Body of pancreas (tissue), 4 donors: ENCODE measurements at regions not wholly inside any gene's neighbourhood (a gene's known extent, or its start where the extent isn't known, plus 50 kb on each side); places are given as distances from the start of the nearest gene placed in this dataset.

ENCODE experiments used
- ATAC-seq: fragments of 150-250 bp; one replicate; pipeline ENCODE4 v1.9.1; 2016
- DNase-seq, 4 donors: peaks; one replicate each; pipeline ENCODE4 v3.0.0-alpha.2; 2019
- H3K27ac ChIP-seq, 4 donors: fragments of 200-600 bp; sonication (generic); 1 replicate in 3 of 4; 2 replicates in 1 of 4; pipeline versions ENCODE4 v1.5.1 to v1.6.1; 2016 to 2019; ENCODE audit warnings: mild to moderate bottlenecking in 1 of 4, mixed read lengths in 1 of 4, moderate library complexity in 1 of 4
- H3K27me3 ChIP-seq, 2 donors: fragments of 200-600 bp; sonication (generic); one replicate each; pipeline ENCODE4 v1.6.0; 2016; ENCODE audit warnings: mild to moderate bottlenecking in 1 of 2
- H3K36me3 ChIP-seq, 2 donors: fragments of 200-600 bp; sonication (generic); replicated peaks in 1 of 2; 2 replicates each; pipeline ENCODE4 v1.5.1; 2016; ENCODE audit warnings: low read depth in 2 of 2; ENCODE audit not compliant: insufficient read depth in 1 of 2
- H3K4me1 ChIP-seq: fragments of 200-600 bp; sonication (generic); one replicate; pipeline ENCODE4 v1.6.0; 2016
- H3K4me3 ChIP-seq, 2 donors: fragments of 200-600 bp; sonication (generic); 1 replicate in 1 of 2; 2 replicates in 1 of 2; pipeline ENCODE4 v1.5.1; 2016 to 2019
- H3K9me3 ChIP-seq, 3 donors: fragments of 200-600 bp; sonication (generic); 1 replicate in 2 of 3; 2 replicates in 1 of 3; pipeline ENCODE4 v1.5.1; 2016
- CTCF ChIP-seq, 7 experiments: fragments of 450-650 bp in 4 of 7; fragments of 200-600 bp in 3 of 7; sonication (generic) in 3 of 7; IDR thresholded peaks; one replicate each; pipeline ENCODE4 v1.5.1; 2016 to 2019; ENCODE audit warnings: antibody characterized with exemption in 7 of 7
- POLR2A ChIP-seq, 3 donors: fragments of 450-650 bp; IDR thresholded peaks; one replicate each; pipeline ENCODE4 v1.6.1; 2016; ENCODE audit warnings: antibody characterized with exemption in 3 of 3, mild to moderate bottlenecking in 2 of 3
- WGBS, 2 donors: methylation state at CpG; one replicate each; pipeline ENCODE4 v1.1.5; 2017; 5-methylcytosine and 5-hydroxymethylcytosine counted together
- intact Hi-C: fragments of 100-400 bp; cut with DNase I; formaldehyde crosslinking; loops from one replicate; pipeline ENCODE4 v1.15.1; 2023

- no peak overlapping the region for H3K27ac ChIP-seq
- no peak for ATAC-seq
- 74 to 78% methylated on average over 1 of the region's 1 CpG for WGBS, 2 donors
- peaks cover 4% of the 10 kb centered on the region for H3K4me1 ChIP-seq
- H3K9me3 ChIP-seq, result no peaks in the 10 kb centered on the region
- H3K27me3 ChIP-seq, result no peaks in the 10 kb centered on the region
- DNase-seq, result no peak
- H3K36me3 ChIP-seq, result no peaks in the 10 kb centered on the region
- intact Hi-C loops, result no loop called here
- no peak for TF ChIP-seq CTCF (IDR thresholded peaks at IDR 0.05)
- no peak for TF ChIP-seq POLR2A (IDR thresholded peaks at IDR 0.05)
- no peak overlapping the region for H3K4me3 ChIP-seq
Observed at GRCh38 chr2:160608599-160608998, 115.0 kb upstream of the RBMS1 start.

GRCh38 chr2:160609346-160609745 is 115.7 kb upstream of the RBMS1 start:
- intact Hi-C loops, result no loop called here
- no peak for ATAC-seq
- Histone ChIP-seq H3K4me3 (no peak overlapping the region), H3K27ac (no peak overlapping the region), H3K36me3 (no peaks in the 10 kb centered on the region), H3K27me3 (no peaks in the 10 kb centered on the region), H3K9me3 (no peaks in the 10 kb centered on the region), H3K4me1 (no peaks in the 10 kb centered on the region)
- 42 to 43% methylated on average over 1 of the region's 1 CpG for WGBS, 2 donors
- no peak for DNase-seq
- TF ChIP-seq POLR2A (IDR thresholded peaks at IDR 0.05), result no peak
- no peak for TF ChIP-seq CTCF (IDR thresholded peaks at IDR 0.05)

- Histone ChIP-seq H3K9me3 (no peaks in the 10 kb centered on the region), H3K27me3 (no peaks in the 10 kb centered on the region), H3K4me3 (no peak overlapping the region), H3K27ac (no peak overlapping the region), H3K4me1 (no peaks in the 10 kb centered on the region), H3K36me3 (no peaks in the 10 kb centered on the region)
- DNase-seq, result no peak
- ATAC-seq, result no peak
- TF ChIP-seq POLR2A (IDR thresholded peaks at IDR 0.05) (no peak), CTCF (IDR thresholded peaks at IDR 0.05) (no peak)
- 84 to 85% methylated on average over 2 of the region's 2 CpGs for WGBS, 2 donors
- intact Hi-C loops, result no loop called here
Observed at GRCh38 chr2:160610041-160610440, 116.4 kb upstream of the RBMS1 start.

GRCh38 chr2:160612266-160612856 is 118.8 kb upstream of the RBMS1 start:
- no peaks in the 10 kb centered on the region for H3K4me1 ChIP-seq
- no peaks in the 10 kb centered on the region for H3K36me3 ChIP-seq
- TF ChIP-seq CTCF (IDR thresholded peaks at IDR 0.05), result no peak
- TF ChIP-seq POLR2A (IDR thresholded peaks at IDR 0.05), result no peak
- H3K9me3 ChIP-seq, result peaks cover 0 to 9% (median 0%) of the 10 kb centered on the region in 3 donors
- H3K27me3 ChIP-seq, result no peaks in the 10 kb centered on the region
- H3K27ac ChIP-seq, result no peak overlapping the region
- DNase-seq (no peak), ATAC-seq (no peak)
- H3K4me3 ChIP-seq, result no peak overlapping the region
- intact Hi-C loops, result no loop called here

- ATAC-seq (no peak), DNase-seq (no peak)
- intact Hi-C loops, result no loop called here
- peaks cover 0 to 9% (median 0%) of the 10 kb centered on the region in 3 donors for H3K9me3 ChIP-seq
- WGBS, 2 donors, result 76 to 81% methylated on average over 1 of the region's 1 CpG
- H3K36me3 ChIP-seq, result no peaks in the 10 kb centered on the region
- H3K27me3 ChIP-seq, result no peaks in the 10 kb centered on the region
- H3K27ac ChIP-seq, result no peak overlapping the region
- TF ChIP-seq POLR2A (IDR thresholded peaks at IDR 0.05) (no peak), CTCF (IDR thresholded peaks at IDR 0.05) (no peak)
- no peak overlapping the region for H3K4me3 ChIP-seq
- no peaks in the 10 kb centered on the region for H3K4me1 ChIP-seq
Observed at GRCh38 chr2:160613466-160614153, 120.0 kb upstream of the RBMS1 start.
